ENCODE measurements at regions not wholly inside any gene's neighbourhood (a gene's known extent, or its start where the extent isn't known, plus 50 kb on each side); places are given as distances from the start of the nearest gene placed in this dataset.

DNA sequence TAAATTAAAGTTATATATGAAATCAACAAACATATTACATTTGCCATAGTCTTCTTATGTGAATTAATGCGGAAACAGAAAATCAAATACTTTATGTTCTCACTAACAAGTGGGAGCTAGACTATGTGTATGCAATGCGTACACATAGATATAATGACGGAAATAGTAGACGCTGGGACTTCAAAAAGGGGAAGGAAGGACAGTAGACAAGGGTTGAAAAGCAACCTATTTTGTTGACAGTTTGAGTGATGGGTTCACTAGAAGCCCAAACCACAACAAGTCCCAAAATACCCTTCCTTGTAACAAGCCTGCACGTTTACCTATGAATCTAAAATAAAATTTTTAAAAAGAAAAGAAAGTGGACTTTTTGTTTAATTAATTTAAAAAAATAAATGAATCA is 430.8 kb upstream of the CNTN5 start:
- intact Hi-C loops (cut with micrococcal nuclease) = no loop called here

GRCh38 chr11:98600103-98600502 is 420.6 kb upstream of the CNTN5 start:
- no peaks in the 10 kb centered on the region for H3K27me3 Mint-ChIP-seq

More for the DNA sequence above, 430.8 kb upstream of the CNTN5 start:
- DNase-seq = no peak
- no peaks in the 10 kb centered on the region for H3K36me3 ChIP-seq (replicated peaks in 1 of 2; ENCODE audit: control extremely low read depth in 1 of 2, control insufficient read depth in 1 of 2, extremely low read depth in 1 of 2, insufficient read depth in 2 of 2, low read length in 1 of 2)
- H3K4me1 Mint-ChIP-seq = no peaks in the 10 kb centered on the region
- H3K9ac ChIP-seq (ENCODE audit: low read length) = no peak overlapping the region
- no peak overlapping the region for H3K4me2 ChIP-seq (replicated peaks; ENCODE audit: low read depth, low read length, poor library complexity, severe bottlenecking)
- H3K27ac Mint-ChIP-seq = no peak overlapping the region
- H3K9me3 Mint-ChIP-seq (ENCODE audit: insufficient read depth) = no peaks in the 10 kb centered on the region
- H2AFZ ChIP-seq (ENCODE audit: insufficient read depth, low read depth, low read length, poor library complexity, severe bottlenecking) = no peak overlapping the region
- TF ChIP-seq EZH2 (IDR thresholded peaks at IDR 0.05; ENCODE audit: borderline replicate concordance, insufficient read depth, low read depth, low read length, poor library complexity, severe bottlenecking) (no peak), CTCF (IDR thresholded peaks at IDR 0.05) (no peak)
- no peaks in the 10 kb centered on the region for H3K27me3 Mint-ChIP-seq
- H3K4me3 ChIP-seq (ENCODE audit: control extremely low read depth in 1 of 5, extremely low read depth in 1 of 5, insufficient read depth in 1 of 5, low read depth in 2 of 5, low read length in 4 of 5) = no peak overlapping the region
- H3K4me3 Mint-ChIP-seq = no peak overlapping the region
- H3K27ac ChIP-seq (ENCODE audit: low read length in 2 of 2) = no peak overlapping the region
- WGBS (ENCODE audit: insufficient coverage) = no CpG with 5 or more reads among the region's 5 CpGs
- CTCF ChIA-PET = no interaction called here
- no peaks in the 10 kb centered on the region for H3K4me1 ChIP-seq (ENCODE audit: control insufficient read depth in 2 of 2, insufficient read depth in 2 of 2, low read length in 2 of 2)
- no peaks in the 10 kb centered on the region for H3K79me2 ChIP-seq (ENCODE audit: control insufficient read depth, insufficient read depth, low read length)
- H3K27me3 ChIP-seq (replicated peaks in 1 of 4; ENCODE audit: control extremely low read depth in 1 of 4, control insufficient read depth in 3 of 4, insufficient read depth in 4 of 4, low read length in 3 of 4) = no peaks in the 10 kb centered on the region
- no peaks in the 10 kb centered on the region for H4K20me1 ChIP-seq (ENCODE audit: control insufficient read depth, insufficient read depth, low read length, poor library complexity, severe bottlenecking)
- POLR2A ChIA-PET = no interaction called here
- ATAC-seq (ENCODE audit: low read depth) = no peak
- H3K9me3 ChIP-seq (ENCODE audit: control extremely low read depth in 1 of 3, control insufficient read depth in 2 of 3, insufficient read depth in 1 of 3, low read length in 2 of 3) = no peaks in the 10 kb centered on the region

More at GRCh38 chr11:98600103-98600502, 420.6 kb upstream of the CNTN5 start:
- no peaks in the 10 kb centered on the region for H3K4me1 Mint-ChIP-seq
- Histone ChIP-seq H3K27ac (ENCODE audit: low read length in 2 of 2) (no peak overlapping the region), H3K4me2 (replicated peaks; ENCODE audit: low read depth, low read length, poor library complexity, severe bottlenecking) (no peak overlapping the region), H3K27me3 (replicated peaks in 1 of 4; ENCODE audit: control extremely low read depth in 1 of 4, control insufficient read depth in 3 of 4, insufficient read depth in 4 of 4, low read length in 3 of 4) (no peaks in the 10 kb centered on the region), H2AFZ (ENCODE audit: insufficient read depth, low read depth, low read length, poor library complexity, severe bottlenecking) (no peak overlapping the region), H3K79me2 (ENCODE audit: control insufficient read depth, insufficient read depth, low read length) (no peaks in the 10 kb centered on the region), H3K36me3 (replicated peaks in 1 of 2; ENCODE audit: control extremely low read depth in 1 of 2, control insufficient read depth in 1 of 2, extremely low read depth in 1 of 2, insufficient read depth in 2 of 2, low read length in 1 of 2) (no peaks in the 10 kb centered on the region), H3K9me3 (ENCODE audit: control extremely low read depth in 1 of 3, control insufficient read depth in 2 of 3, insufficient read depth in 1 of 3, low read length in 2 of 3) (peaks cover 0 to 9% (median 1%) of the 10 kb centered on the region in 3 donors), H3K4me3 (ENCODE audit: control extremely low read depth in 1 of 5, extremely low read depth in 1 of 5, insufficient read depth in 1 of 5, low read depth in 2 of 5, low read length in 4 of 5) (no peak overlapping the region), H3K4me1 (ENCODE audit: control insufficient read depth in 2 of 2, insufficient read depth in 2 of 2, low read length in 2 of 2) (no peaks in the 10 kb centered on the region), H3K9ac (ENCODE audit: low read length) (no peak overlapping the region), H4K20me1 (ENCODE audit: control insufficient read depth, insufficient read depth, low read length, poor library complexity, severe bottlenecking) (no peaks in the 10 kb centered on the region)
- DNase-seq (no peak), ATAC-seq (ENCODE audit: low read depth) (no peak)
- H3K9me3 Mint-ChIP-seq (ENCODE audit: insufficient read depth) = peaks cover 2% of the 10 kb centered on the region
- intact Hi-C loops (cut with micrococcal nuclease) = no loop called here
- TF ChIP-seq EZH2 (IDR thresholded peaks at IDR 0.05; ENCODE audit: borderline replicate concordance, insufficient read depth, low read depth, low read length, poor library complexity, severe bottlenecking) (no peak), CTCF (IDR thresholded peaks at IDR 0.05) (no peak)
- CTCF ChIA-PET = no interaction called here
- 64% methylated on average over 1 of the region's 3 CpGs for WGBS (ENCODE audit: insufficient coverage)
- POLR2A ChIA-PET = no interaction called here
- H3K27ac Mint-ChIP-seq = no peak overlapping the region
- no peak overlapping the region for H3K4me3 Mint-ChIP-seq
